Peyer's patch (tissue), 4 donors: ENCODE measurements at regions not wholly inside any gene's neighbourhood (a gene's known extent, or its start where the extent isn't known, plus 50 kb on each side); places are given as distances from the start of the nearest gene placed in this dataset.

Experiments
- DNase-seq, 3 donors: peaks; one replicate each; pipeline ENCODE4 v3.0.0-alpha.2; 2017 to 2019
- H3K27ac ChIP-seq, 4 donors: fragments of 200-600 bp; sonication (generic); one replicate each; pipeline ENCODE4 v1.5.1; 2016 to 2019
- H3K27me3 ChIP-seq, 2 donors: fragments of 200-600 bp; sonication (generic); one replicate each; pipeline ENCODE4 v1.5.1; 2019
- H3K36me3 ChIP-seq, 3 donors: fragments of 200-600 bp; sonication (generic); one replicate each; pipeline ENCODE4 v1.5.1; 2016 to 2019
- H3K4me1 ChIP-seq, 4 donors: fragments of 200-600 bp; sonication (generic); one replicate each; pipeline ENCODE4 v1.5.1; 2016 to 2019
- H3K4me3 ChIP-seq, 4 donors: fragments of 200-600 bp; sonication (generic); 1 replicate in 3 of 4; 2 replicates in 1 of 4; pipeline ENCODE4 v1.5.1; 2016 to 2019; ENCODE audit warnings: mild to moderate bottlenecking in 1 of 4
- H3K9me3 ChIP-seq, 4 donors: fragments of 200-600 bp; sonication (generic); one replicate each; pipeline ENCODE4 v1.5.1; 2016 to 2019; ENCODE audit warnings: mild to moderate bottlenecking in 1 of 4
- CTCF ChIP-seq, 6 experiments: fragments of 450-650 bp in 4 of 6; fragments of 200-600 bp in 2 of 6; sonication (generic) in 1 of 6; IDR thresholded peaks; one replicate each; pipeline ENCODE4 v1.5.1; 2017 to 2019; ENCODE audit warnings: antibody characterized with exemption in 6 of 6, mild to moderate bottlenecking in 3 of 6, moderate library complexity in 1 of 6
- POLR2A ChIP-seq, 2 donors: fragments of 450-650 bp; IDR thresholded peaks; one replicate each; pipeline ENCODE4 v1.5.1; 2017; ENCODE audit warnings: antibody characterized with exemption in 2 of 2, mild to moderate bottlenecking in 2 of 2, moderate library complexity in 2 of 2

- TF ChIP-seq CTCF (IDR thresholded peaks at IDR 0.05) (no peak), POLR2A (IDR thresholded peaks at IDR 0.05) (no peak)
- no peaks in the 10 kb centered on the region for H3K36me3 ChIP-seq
- H3K9me3 ChIP-seq = peaks cover 0 to 26% (median 2%) of the 10 kb centered on the region in 4 donors
- DNase-seq = no peak
- no peak overlapping the region for H3K4me3 ChIP-seq
- no peaks in the 10 kb centered on the region for H3K4me1 ChIP-seq
- no peak overlapping the region for H3K27ac ChIP-seq
- no peaks in the 10 kb centered on the region for H3K27me3 ChIP-seq
Measured at GRCh38 chr12:34301251-34302130, 279.2 kb downstream of the ALG10 start.

DNA sequence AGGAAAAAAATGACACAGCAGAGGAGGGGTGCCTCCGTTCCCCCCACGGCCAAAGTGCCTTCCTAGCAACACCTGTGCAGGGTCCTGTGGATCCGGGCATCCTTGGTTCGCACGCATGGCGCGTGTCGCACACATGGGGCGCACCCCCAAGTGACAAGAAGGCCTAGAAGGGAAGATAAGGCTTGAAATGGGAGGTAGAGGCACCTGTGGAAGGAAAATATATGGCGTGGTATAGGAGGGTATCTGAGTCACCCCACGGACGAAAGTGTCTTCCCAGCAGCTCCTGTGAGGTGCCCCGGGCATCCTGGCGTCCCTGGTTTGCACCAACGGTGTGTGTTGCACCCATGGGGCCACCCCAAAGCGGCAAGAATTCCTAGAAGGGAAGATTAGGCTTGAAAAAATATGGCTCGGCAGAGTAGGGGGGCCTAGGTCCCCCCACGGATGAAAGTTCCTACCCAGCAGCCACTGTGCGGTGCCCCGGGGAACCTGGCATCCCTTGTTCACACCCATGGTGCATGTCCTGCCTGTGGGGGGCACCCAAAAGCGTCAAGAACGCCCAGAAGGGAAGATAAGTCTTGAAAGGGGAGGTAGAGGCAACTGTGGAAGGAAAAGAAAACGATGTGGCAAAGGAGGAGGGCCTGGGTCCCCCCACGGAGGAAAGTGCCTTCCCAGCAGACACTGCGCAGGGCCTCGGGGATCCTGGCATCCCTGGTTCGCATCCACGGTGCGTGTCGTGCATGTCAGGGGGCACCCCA is 280.0 kb downstream of the ALG10 start:
- no peak for TF ChIP-seq POLR2A (IDR thresholded peaks at IDR 0.05)
- no peak for TF ChIP-seq CTCF (IDR thresholded peaks at IDR 0.05)
- Histone ChIP-seq H3K27me3 (no peaks in the 10 kb centered on the region), H3K9me3 (peaks cover 0 to 26% (median 2%) of the 10 kb centered on the region in 4 donors)

GRCh38 chr12:34303091-34303870 is 281.0 kb downstream of the ALG10 start:
- no peak for TF ChIP-seq POLR2A (IDR thresholded peaks at IDR 0.05)
- H3K27ac ChIP-seq = no peak overlapping the region
- DNase-seq = no peak
- H3K27me3 ChIP-seq = no peaks in the 10 kb centered on the region
- H3K4me1 ChIP-seq = no peaks in the 10 kb centered on the region
- peaks cover 0 to 31% (median 2%) of the 10 kb centered on the region in 4 donors for H3K9me3 ChIP-seq
- no peak overlapping the region for H3K4me3 ChIP-seq
- no peaks in the 10 kb centered on the region for H3K36me3 ChIP-seq

More for the DNA sequence above, 280.0 kb downstream of the ALG10 start:
- no peak for DNase-seq
- Histone ChIP-seq H3K4me1 (no peaks in the 10 kb centered on the region), H3K36me3 (no peaks in the 10 kb centered on the region), H3K27ac (no peak overlapping the region), H3K4me3 (no peak overlapping the region)

DNA sequence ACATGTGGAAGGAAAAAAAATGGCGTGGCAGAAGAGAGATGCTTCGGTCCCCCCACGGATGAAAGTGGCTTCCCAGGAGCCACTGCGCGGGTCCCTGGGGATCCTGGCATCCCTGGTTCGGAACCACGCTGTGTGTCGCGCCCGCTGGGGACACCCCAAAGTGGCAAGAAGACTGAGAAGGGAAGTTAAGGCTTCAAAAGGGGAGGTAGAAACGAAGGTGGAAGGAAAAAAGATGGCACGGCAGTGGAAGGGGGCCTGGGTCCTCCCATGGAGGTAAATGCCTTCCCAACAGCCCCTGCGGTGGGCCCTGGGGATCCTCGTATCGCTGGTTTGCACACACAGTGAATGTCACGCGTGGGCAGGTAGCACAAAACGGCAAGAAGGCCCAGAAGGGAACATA is 281.7 kb downstream of the ALG10 start:
- H3K27ac ChIP-seq = no peak overlapping the region
- no peak for DNase-seq
- H3K9me3 ChIP-seq = peaks cover 0 to 29% (median 2%) of the 10 kb centered on the region in 4 donors
- H3K4me1 ChIP-seq = no peaks in the 10 kb centered on the region
- no peaks in the 10 kb centered on the region for H3K36me3 ChIP-seq
- H3K4me3 ChIP-seq = no peak overlapping the region
- no peak for TF ChIP-seq CTCF (IDR thresholded peaks at IDR 0.05)
- no peaks in the 10 kb centered on the region for H3K27me3 ChIP-seq

DNA sequence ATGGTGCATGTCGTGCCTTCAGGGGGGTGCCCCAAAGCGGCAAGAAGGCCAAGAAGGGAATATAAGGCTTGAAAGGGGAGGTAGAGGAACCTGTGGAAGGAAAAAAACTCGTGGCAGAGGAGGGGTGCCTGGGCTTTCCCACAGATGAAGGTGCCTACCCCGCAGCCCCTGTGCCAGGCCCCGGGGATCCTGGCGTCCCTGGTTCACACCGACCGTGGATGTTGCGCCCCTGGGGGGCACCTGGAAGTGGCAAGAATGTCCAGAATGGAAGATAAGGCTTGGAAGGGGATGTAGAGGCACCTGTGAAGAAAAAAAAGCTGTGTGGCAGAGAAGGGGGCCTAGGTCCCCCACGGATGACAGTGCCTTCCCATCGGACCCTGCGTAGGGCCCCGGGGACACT is 282.2 kb downstream of the ALG10 start:
- Histone ChIP-seq H3K27me3 (no peaks in the 10 kb centered on the region), H3K27ac (no peak overlapping the region), H3K9me3 (peaks cover 0 to 25% (median 4%) of the 10 kb centered on the region in 4 donors), H3K4me1 (no peaks in the 10 kb centered on the region), H3K4me3 (no peak overlapping the region), H3K36me3 (no peaks in the 10 kb centered on the region)
- TF ChIP-seq POLR2A (IDR thresholded peaks at IDR 0.05) (no peak), CTCF (IDR thresholded peaks at IDR 0.05) (no peak)
- DNase-seq = no peak
